HL-60 (cell line): ENCODE measurements at regions not wholly inside any gene's neighbourhood (a gene's known extent, or its start where the extent isn't known, plus 50 kb on each side); places are given as distances from the start of the nearest gene placed in this dataset.

Experiments
- DNase-seq, 2 experiments: peaks; one replicate each; pipeline ENCODE4 v3.0.0-alpha.2; 2010 to 2020; ENCODE audit warnings: low read depth in 1 of 2, low spot score in 1 of 2
- H3K27ac ChIP-seq: fragments of 250-450 bp; sonication (Bioruptor Pico); replicated peaks from 2 replicates; pipeline ENCODE4 v1.5.1; 2020; ENCODE audit warnings: mild to moderate bottlenecking, moderate library complexity
- H3K27me3 ChIP-seq: fragments of 250-450 bp; sonication (Bioruptor Pico); 2 replicates; pipeline ENCODE4 v1.5.1; 2021; ENCODE audit warnings: mild to moderate bottlenecking, moderate library complexity; ENCODE audit not compliant: insufficient read depth, poor library complexity, severe bottlenecking
- H3K4me3 ChIP-seq: replicated peaks from 2 replicates; pipeline ENCODE4 v1.5.1; 2011; ENCODE audit warnings: mild to moderate bottlenecking, control low read depth, low read length; ENCODE audit not compliant: insufficient read depth
- CTCF ChIP-seq: IDR thresholded peaks from one replicate; pipeline ENCODE4 v1.5.1; 2011; ENCODE audit warnings: low read length, control low read depth, inconsistent platforms; ENCODE audit not compliant: insufficient read depth
- GABPA ChIP-seq: IDR thresholded peaks from 2 replicates; pipeline ENCODE4 v1.6.1; 2012; ENCODE audit warnings: low read depth
- POLR2AphosphoS5 ChIP-seq: IDR thresholded peaks from 2 replicates; pipeline ENCODE4 v1.6.1; 2012; ENCODE audit warnings: low read depth
- REST ChIP-seq: IDR thresholded peaks from 2 replicates; pipeline ENCODE4 v1.6.1; 2012; ENCODE audit warnings: low read depth; ENCODE audit not compliant: insufficient replicate concordance
- SPI1 ChIP-seq: IDR thresholded peaks from 2 replicates; pipeline ENCODE4 v1.6.1; 2012; ENCODE audit warnings: low read depth, mild to moderate bottlenecking, borderline replicate concordance

DNA sequence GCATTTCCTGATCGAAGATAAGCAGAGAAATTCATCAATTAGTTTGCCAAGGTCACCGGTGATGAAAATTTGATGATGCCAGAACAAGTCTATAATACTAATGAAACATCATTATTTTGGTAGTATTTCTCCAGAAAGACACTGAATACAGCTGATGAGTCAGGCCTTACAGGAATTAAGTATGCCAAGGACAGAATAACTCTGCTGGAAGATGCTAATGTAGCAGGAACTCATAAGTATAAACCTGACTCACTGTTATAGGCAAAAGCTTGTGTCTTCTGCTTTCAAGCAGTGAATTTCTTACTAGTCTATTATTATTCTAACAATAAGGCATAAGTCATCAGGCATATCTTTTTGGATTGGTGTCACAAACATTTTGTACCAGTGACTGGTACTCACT is 1825.1 kb upstream of the IGFBP7 start:
- DNase-seq, result no peak
- TF ChIP-seq REST, result no peak
- TF ChIP-seq GABPA, result no peak
- TF ChIP-seq CTCF, result no peak
- no peak for TF ChIP-seq POLR2AphosphoS5
- no peak for TF ChIP-seq SPI1
- H3K27me3 ChIP-seq, result no peaks in the 10 kb centered on the region
- H3K27ac ChIP-seq, result no peak overlapping the region
- H3K4me3 ChIP-seq, result no peak overlapping the region

DNA sequence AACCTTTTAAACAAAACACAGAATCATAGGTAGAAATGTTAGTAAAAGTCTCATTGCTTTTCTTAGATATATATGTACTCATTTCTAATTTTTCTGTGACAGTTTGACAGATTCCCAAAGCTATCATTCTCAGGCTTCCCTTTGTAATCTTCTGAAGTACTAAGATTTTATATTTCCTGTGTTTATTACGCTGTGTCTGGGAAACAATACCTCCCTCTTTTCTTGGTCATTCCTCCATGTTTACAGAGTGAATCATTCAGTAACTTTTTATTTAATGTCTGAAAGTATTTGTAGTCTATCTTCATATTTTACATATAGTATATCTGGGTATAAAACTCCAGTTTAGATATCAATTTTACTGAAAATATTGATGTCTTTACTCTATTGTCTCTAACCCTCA is 1826.3 kb upstream of the IGFBP7 start:
- Histone ChIP-seq H3K27ac (no peak overlapping the region), H3K27me3 (no peaks in the 10 kb centered on the region), H3K4me3 (no peak overlapping the region)
- TF ChIP-seq SPI1, result no peak
- TF ChIP-seq GABPA, result no peak
- no peak for TF ChIP-seq POLR2AphosphoS5
- no peak for TF ChIP-seq REST
- no peak for TF ChIP-seq CTCF
- no peak for DNase-seq

DNA sequence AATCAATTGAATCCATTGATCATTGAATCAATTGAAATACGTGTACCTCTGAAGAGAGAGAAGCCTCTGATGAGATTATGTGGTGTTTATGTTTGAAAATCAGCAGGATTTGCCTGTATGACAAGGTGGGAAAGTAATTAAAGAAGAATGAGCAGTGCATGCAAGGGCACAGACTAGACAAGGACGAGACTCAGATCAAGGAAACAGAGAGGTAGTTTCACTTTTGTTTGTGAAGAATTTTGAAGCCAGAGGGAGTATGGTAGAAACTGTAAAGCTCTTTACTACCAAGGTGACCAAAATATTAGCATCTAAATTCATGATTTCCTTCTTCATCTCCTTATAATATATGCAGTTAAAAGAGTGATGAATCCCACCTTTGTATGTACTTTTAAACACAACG is 1830.0 kb upstream of the IGFBP7 start:
- no peak overlapping the region for H3K4me3 ChIP-seq
- no peak for DNase-seq
- no peak overlapping the region for H3K27ac ChIP-seq
- no peak for TF ChIP-seq CTCF
- no peak for TF ChIP-seq GABPA
- TF ChIP-seq SPI1, result no peak
- TF ChIP-seq POLR2AphosphoS5, result no peak
- TF ChIP-seq REST, result no peak
- no peaks in the 10 kb centered on the region for H3K27me3 ChIP-seq
